Mesenteric fat pad (tissue), 1 donor: ENCODE measurements at regions not wholly inside any gene's neighbourhood (a gene's known extent, or its start where the extent isn't known, plus 50 kb on each side); places are given as distances from the start of the nearest gene placed in this dataset.

Experiments used
- DNase-seq: peaks from one replicate; pipeline ENCODE4 v3.0.0-alpha.2; 2020; ENCODE audit warnings: low spot score
- donor health status: DM: yes; HTN: yes; CAD: no.

- DNase-seq, result no peak
These were observed 601.3 kb upstream of the MIR17HG start for GRCh38 chr13:90746230-90746629.

- DNase-seq, result no peak
These were observed 597.5 kb upstream of the MIR17HG start for GRCh38 chr13:90750021-90750420.

GRCh38 chr13:90751026-90751425 lies 596.5 kb upstream of the MIR17HG start:
- DNase-seq, result no peak

- DNase-seq, result no peak
These were observed 595.4 kb upstream of the MIR17HG start for GRCh38 chr13:90752070-90752469.

GRCh38 chr13:90757127-90757680 lies 590.3 kb upstream of the MIR17HG start:
- DNase-seq, result no peak

GRCh38 chr13:90760639-90761038 lies 586.8 kb upstream of the MIR17HG start:
- no peak for DNase-seq

- DNase-seq, result no peak
These were observed 583.9 kb upstream of the MIR17HG start for GRCh38 chr13:90763476-90764150.

GRCh38 chr13:90766386-90766902 lies 581.0 kb upstream of the MIR17HG start:
- no peak for DNase-seq

GRCh38 chr13:90768116-90768515 lies 579.4 kb upstream of the MIR17HG start:
- DNase-seq, result no peak

- DNase-seq, result no peak
These were observed 578.1 kb upstream of the MIR17HG start for GRCh38 chr13:90769387-90769786.

- no peak for DNase-seq
These were observed 577.2 kb upstream of the MIR17HG start for GRCh38 chr13:90770334-90770733.

GRCh38 chr13:90773681-90774080 lies 573.8 kb upstream of the MIR17HG start:
- no peak for DNase-seq

GRCh38 chr13:90776051-90776748 lies 571.3 kb upstream of the MIR17HG start:
- no peak for DNase-seq

- DNase-seq, result no peak
These were observed 564.2 kb upstream of the MIR17HG start for GRCh38 chr13:90783273-90783672.

GRCh38 chr13:90787007-90787406 lies 560.5 kb upstream of the MIR17HG start:
- no peak for DNase-seq

GRCh38 chr13:90792335-90792734 lies 555.2 kb upstream of the MIR17HG start:
- DNase-seq, result no peak

GRCh38 chr13:90793261-90793820 lies 554.1 kb upstream of the MIR17HG start:
- no peak for DNase-seq

- DNase-seq, result no peak
These were observed 551.0 kb upstream of the MIR17HG start for GRCh38 chr13:90796474-90796873.

GRCh38 chr13:90797335-90797734 lies 550.2 kb upstream of the MIR17HG start:
- DNase-seq, result no peak

GRCh38 chr13:90798381-90798780 lies 549.1 kb upstream of the MIR17HG start:
- no peak for DNase-seq

- peak; percentile 84 for DNase-seq
These were observed 547.3 kb upstream of the MIR17HG start for GRCh38 chr13:90800082-90800746.

GRCh38 chr13:90801621-90802020 lies 545.9 kb upstream of the MIR17HG start:
- no peak for DNase-seq
